SK-N-SH treated with all-trans-retinoic acid at 6 μM for 48 hours (cell line): ENCODE measurements at regions not wholly inside any gene's neighbourhood (a gene's known extent, or its start where the extent isn't known, plus 50 kb on each side); places are given as distances from the start of the nearest gene placed in this dataset.

ENCODE experiments used
- CSDC2 ChIP-seq: fragments of 250-450 bp; sonication (Bioruptor Pico); IDR thresholded peaks from 2 replicates; pipeline ENCODE4 v1.5.0; 2020; ENCODE audit warnings: mild to moderate bottlenecking, moderate library complexity
- OSR1 ChIP-seq: fragments of 250-450 bp; sonication (Bioruptor Pico); IDR thresholded peaks from 2 replicates; pipeline ENCODE4 v1.8.0; 2022; ENCODE audit warnings: moderate library complexity, mild to moderate bottlenecking, inconsistent platforms
- POU6F1 ChIP-seq: fragments of 250-450 bp; sonication (Bioruptor Pico); IDR thresholded peaks from 2 replicates; pipeline ENCODE4 v1.8.0; 2021; ENCODE audit warnings: low read depth, mild to moderate bottlenecking, moderate library complexity, borderline replicate concordance
- ZC3H10 ChIP-seq: fragments of 250-450 bp; sonication (Bioruptor Pico); IDR thresholded peaks from 2 replicates; pipeline ENCODE4 v1.5.1; 2021; ENCODE audit warnings: mild to moderate bottlenecking, moderate library complexity

- TF ChIP-seq OSR1 (CRISPR knock-in tag) (no peak), ZC3H10 (CRISPR knock-in tag) (no peak), POU6F1 (no peak), CSDC2 (CRISPR knock-in tag) (no peak)
Measured at GRCh38 chr18:66724664-66725356, 120.9 kb upstream of the CDH19 start.
